COLO829 (cell line): ENCODE measurements at regions not wholly inside any gene's neighbourhood (a gene's known extent, or its start where the extent isn't known, plus 50 kb on each side); places are given as distances from the start of the nearest gene placed in this dataset.

Source experiments
- DNase-seq: peaks from one replicate; pipeline ENCODE4 v3.0.0; 2012; ENCODE audit warnings: low spot score

GRCh38 chr17:65365169-65365568, 196.3 kb downstream of the AXIN2 start:
- no peak for DNase-seq

DNA sequence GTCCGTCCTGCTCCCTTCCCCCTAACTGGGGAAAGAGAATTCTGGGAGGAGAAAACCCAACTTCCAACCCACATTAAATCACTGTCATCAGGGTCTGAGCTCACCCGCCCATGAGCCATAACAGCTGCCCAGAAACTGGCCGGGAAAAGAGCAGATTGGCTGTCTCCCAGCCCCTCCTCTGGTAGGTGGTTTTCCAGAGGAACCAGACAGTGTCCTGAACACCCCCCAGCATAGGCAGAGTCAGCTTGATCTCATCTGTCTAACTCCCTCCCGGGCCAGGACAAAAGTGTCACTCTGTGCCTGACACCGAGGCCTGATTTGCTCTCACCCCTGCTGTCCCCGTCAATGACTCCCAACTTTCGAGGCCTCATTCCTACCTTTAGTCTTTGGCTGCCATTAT, 197.0 kb downstream of the AXIN2 start:
- no peak for DNase-seq

DNA sequence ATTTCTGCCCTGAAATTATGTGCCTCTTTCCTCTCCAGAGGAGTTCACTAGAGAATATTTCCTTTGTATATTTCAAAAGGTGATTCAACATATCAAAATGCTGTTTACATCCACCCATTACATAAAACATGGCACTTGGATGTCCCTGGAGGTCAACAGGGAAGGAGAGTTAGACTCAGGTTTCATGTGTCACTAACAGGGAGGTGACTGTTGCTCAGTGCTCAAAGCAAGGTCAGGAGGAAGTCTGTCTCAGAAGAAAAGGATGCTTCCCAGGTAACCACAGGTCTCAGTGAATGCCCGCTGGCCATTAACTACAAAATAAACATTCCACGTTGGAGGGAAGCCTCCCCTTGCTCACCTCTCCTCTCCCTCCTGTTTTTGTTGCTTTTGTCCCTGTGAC, 198.6 kb downstream of the AXIN2 start:
- DNase-seq, result no peak

DNA sequence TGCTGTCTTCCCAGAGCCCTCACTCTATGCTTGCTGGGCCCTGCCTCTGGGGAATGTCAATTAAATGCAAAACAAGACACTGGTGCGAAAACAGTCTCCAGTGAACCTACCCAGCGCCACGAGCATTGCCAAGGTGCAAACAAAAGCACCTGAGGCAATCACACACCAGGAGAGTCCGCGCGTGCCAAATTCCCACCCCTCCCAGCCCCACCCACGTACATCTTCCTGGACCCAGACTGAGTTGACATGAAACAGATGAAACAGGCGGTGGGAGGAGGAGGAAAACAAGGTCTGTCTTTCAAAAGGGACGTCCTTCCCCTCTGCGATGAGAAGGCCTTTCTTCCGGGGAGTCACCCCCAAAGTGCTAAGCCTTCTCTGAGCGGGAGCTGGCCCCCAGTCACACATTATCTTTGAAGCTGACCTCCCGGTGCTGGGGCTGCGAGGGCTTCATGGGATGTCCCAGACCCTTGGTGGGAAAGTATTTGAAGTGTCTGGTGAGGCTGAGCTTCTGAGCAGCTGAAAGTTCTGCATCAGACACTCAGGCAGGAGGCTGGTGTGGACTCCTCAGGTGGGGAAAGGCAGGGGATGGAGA, 200.4 kb downstream of the AXIN2 start:
- no peak for DNase-seq

DNA sequence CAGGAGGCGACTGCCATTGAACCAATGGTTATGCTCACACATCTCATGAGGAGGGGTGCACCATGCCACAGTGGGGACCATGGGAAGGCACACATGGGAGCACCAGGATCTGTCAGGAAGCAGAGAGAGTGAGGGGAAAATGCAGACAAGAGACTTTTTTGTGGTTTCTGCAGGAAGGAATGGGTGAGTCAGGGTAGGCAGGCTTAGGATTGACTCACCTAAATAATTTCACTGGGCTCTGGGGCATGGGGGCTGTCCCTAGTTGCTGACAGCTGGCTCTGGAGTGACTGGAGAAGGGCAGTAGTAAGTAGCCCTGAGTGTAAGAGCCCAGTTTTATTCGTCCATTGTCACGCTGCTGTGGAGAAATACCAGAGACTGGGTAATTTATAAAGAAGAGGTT, 202.4 kb downstream of the AXIN2 start:
- DNase-seq, result peak; percentile 41

GRCh38 chr17:65356536-65356935, 204.9 kb downstream of the AXIN2 start:
- no peak for DNase-seq

GRCh38 chr17:65355246-65355645, 206.2 kb downstream of the AXIN2 start:
- DNase-seq, result no peak

GRCh38 chr17:65349916-65350315, 211.5 kb downstream of the AXIN2 start:
- no peak for DNase-seq

DNA sequence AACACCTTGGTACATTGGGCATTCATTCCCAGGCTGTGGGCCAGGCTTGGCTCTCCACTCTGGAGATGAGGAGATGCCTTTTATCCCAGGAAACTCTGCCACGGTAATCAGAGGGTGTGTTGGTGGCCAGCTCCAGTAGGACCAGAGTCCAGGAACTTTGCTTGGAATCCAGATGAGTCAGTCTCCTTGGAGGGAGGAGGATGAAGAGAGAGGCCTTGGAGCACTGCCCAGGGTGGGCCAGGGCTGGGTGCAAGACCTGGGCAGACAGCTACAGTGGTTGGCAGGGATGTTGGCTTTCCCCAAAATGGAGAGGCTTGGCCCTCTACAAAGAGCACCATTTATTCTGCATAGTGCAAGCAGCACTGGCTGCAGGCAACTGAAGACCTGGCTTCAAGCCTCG, 209.0 kb downstream of the RGS9 start:
- DNase-seq, result no peak

DNA sequence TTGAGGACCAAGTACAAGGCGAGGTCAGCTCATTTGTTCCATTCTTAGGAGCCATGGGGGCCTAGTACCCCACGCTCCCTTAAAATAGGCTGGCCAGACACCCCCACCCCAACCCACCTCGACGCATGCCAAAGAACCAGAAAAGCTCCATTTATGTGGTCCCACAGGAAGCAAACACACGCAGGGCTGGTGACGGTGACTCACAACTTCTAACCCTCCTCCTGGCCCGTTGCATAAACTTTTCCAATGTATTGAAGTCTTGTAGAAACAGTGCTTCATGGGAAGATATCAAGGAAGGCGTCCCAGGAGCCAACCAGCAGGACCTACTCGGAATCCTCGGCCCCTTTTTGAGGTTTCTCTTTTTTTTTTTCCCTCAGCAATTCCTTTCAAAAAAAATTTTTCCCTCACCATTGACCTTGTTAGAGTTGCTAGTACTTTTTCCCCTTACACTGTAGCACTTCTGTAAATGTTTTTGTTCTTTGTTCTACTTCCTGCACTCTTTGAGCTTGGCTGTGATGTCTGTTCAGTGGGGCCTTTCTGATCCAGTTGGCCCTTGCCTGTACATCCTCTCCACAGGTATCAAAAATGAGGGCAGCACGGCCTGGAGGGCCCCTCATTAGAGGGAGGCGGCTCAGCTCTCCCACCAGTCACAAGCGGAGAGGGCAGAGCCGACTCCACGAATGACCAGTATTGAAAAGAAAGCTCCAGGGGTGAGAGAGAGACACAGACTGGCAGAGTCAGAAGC, 208.3 kb downstream of the RGS9 start:
- DNase-seq, result peak; percentile 57

GRCh38 chr17:65340401-65340800, 203.2 kb downstream of the RGS9 start:
- no peak for DNase-seq

DNA sequence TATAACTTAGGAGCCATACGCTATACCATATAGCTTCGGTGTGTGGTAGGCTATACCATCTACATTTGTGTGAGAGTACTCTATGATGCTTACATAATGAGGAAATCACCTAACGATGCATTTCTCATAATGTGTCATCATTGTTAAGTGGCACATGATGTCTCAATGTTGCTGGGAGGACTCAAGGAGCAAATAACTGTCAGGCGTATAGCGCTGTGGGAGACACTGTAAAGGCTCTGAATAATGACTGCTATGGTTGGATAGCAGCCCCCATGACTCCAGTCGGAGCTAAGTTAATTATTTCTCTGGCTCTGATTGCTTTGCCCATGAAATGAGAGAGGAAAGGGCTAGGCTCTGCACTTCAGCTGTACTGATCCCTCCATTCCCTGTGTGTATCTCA, 197.2 kb downstream of the RGS9 start:
- no peak for DNase-seq

DNA sequence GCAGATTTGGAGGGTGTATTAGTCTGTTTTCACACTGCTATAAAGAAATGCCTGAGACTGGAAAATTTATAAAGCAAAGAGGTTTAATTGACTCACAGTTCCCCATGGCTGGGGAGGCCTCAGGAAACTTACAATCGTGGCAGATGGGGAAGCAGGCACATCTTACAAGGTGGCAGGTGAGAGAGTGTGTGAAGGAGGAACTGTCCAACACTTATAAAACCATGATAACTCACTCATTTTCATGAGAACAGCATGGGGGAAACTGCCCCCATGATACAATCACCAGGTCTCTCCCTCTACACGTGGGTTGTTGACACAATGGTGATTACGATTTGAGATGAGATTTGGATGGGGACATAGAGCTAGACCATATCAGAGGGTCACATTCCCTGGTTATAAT, 195.6 kb downstream of the RGS9 start:
- no peak for DNase-seq

DNA sequence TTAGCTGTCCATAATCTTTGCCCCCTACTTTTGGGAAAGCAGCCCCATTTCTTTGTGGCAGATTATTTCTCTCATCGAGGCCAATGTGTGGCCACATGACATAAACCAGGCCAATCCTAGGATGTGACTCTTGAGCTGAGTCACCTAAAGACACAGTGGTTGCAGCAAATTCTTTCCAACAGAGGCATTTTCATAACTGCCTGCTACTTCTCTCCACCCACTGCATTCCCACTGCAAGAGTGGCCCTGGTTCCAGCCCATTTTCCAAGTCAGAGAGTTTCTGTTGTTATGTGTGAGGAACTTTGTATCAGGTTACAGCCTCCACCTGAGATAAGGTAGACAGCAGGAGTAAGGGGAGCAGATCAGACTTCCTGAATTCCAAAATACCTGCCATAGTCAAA, 195.2 kb downstream of the RGS9 start:
- peak; percentile 37 for DNase-seq

DNA sequence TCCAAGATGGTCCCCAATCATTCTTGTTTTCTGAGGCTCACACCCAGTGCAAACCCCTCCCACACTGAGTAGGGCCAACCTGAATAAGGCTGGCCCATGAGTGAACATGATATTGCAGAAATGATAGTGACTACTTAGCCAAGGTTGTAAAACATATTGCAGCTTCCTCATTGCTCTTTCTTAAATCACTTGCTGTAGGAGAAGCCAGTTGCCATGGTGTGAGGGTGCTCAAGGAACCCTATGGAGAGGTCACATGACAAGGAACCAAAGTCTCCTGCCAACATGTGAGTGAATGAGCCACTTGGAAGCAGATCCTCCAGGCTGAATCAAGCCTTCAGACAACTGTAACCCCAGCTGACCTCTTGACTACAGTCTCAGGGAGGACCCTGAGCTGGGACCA, 191.4 kb downstream of the RGS9 start:
- no peak for DNase-seq

DNA sequence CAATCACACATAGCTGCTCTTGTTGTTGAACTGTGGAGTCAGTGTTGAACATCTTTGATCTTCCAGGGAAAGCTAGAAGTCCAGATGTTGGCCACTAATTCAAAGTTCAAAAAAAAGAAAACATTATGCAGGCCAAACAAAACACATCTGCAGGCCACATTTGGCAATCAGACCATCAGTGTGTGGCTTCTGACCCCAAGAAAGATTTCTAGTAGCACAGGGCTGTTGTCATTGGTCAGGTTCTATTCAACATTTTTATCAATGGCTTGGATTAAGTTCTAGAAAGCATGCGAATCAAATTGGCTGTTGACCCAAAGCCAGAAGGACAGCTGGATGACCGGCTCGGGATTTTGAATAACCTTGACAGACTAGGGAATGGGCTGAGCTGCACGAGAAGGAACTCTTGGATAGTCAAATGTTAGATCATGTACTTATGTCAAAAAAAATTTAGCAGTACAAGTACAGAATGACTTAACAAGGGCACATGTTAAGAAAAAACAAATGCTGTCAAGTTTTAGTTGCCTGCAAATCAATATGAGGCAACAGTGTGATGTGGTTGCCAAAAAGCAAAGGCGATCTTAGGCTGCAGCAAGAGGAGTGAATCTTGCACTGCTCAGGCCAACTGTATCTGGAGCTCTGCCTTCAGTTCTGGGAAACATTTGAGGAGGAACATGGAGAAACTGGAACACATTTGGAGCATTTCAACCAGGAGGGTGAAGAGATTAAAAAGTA, 187.6 kb downstream of the RGS9 start:
- DNase-seq, result no peak

GRCh38 chr17:65323049-65323448, 185.9 kb downstream of the RGS9 start:
- DNase-seq, result no peak

DNA sequence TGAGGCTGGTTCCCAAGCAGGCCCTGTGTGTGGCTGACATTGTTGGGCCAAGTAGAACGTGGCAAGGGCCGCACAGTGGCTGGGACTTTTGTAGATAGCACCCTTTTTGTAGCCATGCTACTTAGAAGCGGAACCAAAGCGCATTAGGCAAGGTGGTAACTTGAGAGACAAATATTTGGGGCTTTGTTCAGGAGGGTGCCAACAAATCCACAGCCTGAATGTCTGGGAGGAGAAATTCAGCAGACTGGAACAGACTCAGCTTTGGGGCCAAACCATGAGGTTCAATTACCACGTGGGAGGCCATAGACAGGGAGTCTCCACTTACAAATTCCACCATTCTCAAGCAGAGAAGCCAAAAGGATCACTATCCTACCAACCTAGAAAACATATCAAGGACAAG, 183.7 kb downstream of the RGS9 start:
- no peak for DNase-seq

DNA sequence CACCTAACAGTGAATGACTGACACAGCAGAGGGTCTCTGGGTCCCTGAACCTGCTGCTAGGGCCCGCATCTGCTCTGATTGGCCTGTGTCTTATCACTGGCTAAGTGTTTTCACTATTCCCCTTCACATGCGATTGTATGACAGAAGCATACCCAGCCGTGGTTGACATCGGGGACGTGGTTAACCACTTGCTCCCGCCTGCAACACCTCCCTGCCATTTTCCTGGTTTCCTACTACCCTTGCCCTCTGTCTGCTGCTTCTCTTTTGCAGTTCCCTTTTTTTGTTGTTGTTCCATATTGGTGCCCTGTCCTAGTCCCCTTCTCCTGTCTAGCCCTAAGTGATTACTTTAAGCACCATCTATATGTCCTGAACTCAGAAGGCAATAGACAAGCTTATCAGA, 177.0 kb downstream of the RGS9 start:
- DNase-seq, result no peak

DNA sequence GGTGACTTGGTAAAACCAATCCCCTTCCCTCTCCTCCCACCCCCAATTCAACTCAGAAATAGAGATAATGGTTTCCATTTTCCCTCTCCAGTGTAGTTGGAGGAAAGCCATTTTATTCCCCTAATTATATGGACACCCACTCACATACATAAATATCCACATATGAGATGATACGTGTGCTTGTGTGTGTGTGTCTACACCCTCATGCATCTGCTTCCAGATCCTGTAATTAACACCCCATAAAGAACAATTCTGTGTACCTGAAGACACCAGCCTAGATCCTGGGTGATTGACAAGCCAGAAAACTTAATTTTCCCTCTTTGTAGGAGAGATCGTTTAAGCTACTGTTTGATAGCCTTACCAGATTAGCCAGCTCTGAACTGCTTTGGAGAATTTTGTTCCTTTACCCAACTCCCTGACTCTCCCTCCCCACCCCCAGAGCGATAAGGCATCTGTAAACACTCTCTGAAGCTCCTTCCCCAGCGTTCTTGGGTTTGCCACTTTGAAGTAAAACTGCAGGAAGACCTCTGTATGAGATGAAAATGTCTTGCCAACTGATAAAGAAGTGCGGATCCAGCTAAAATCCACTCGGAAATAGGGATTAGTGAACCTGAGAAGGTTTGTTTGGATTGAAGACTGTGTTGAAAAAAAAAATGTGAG, 175.7 kb downstream of the RGS9 start:
- DNase-seq, result no peak

GRCh38 chr17:65311261-65311660, 174.1 kb downstream of the RGS9 start:
- DNase-seq, result no peak

DNA sequence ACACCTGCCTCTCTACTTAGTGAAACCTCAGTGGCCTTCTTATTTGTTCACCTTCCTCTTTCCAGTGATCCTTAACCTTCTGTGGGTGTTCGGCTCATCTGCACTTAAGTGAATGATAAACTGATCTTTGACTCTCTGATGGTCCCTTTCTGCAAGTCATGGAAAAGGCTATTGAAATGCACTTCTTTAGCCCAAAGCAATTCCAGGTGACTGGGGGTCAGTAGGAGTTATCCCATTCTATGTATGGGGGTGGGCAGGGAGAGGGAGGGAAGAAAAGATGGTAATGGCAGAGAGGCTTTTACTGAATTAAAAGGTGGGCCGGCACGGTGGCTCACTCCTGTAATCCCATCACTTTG, 170.8 kb downstream of the RGS9 start:
- no peak for DNase-seq
